ENCODE measurements at regions not wholly inside any gene's neighbourhood (a gene's known extent, or its start where the extent isn't known, plus 50 kb on each side); places are given as distances from the start of the nearest gene placed in this dataset.
"Not testable (repeated sequence)": the region's sequence is repeated elsewhere in the genome, so short reads cannot be mapped to it uniquely, and the experiment has no call there.

GRCh38 chr7:130948822-130949221 lies 214.8 kb upstream of the KLF14 start:
- no peak for DNase-seq (ENCODE audit: low spot score)

- DNase-seq (ENCODE audit: low spot score): no peak
Observed at GRCh38 chr7:130949550-130949949, 215.5 kb upstream of the KLF14 start.

GRCh38 chr7:130950054-130950453 lies 216.0 kb upstream of the KLF14 start:
- no peak for DNase-seq (ENCODE audit: low spot score)

- DNase-seq (ENCODE audit: low spot score): no peak
Observed at GRCh38 chr7:130950741-130951140, 216.7 kb upstream of the KLF14 start.

- no peak for DNase-seq (ENCODE audit: low spot score)
Observed at GRCh38 chr7:130951303-130951975, 217.4 kb upstream of the KLF14 start.

- DNase-seq (ENCODE audit: low spot score): no peak
Observed at GRCh38 chr7:130951976-130952876, 218.2 kb upstream of the KLF14 start.

- DNase-seq (ENCODE audit: low spot score): no peak
Observed at GRCh38 chr7:130953196-130953595, 219.2 kb upstream of the KLF14 start.

- no peak for DNase-seq (ENCODE audit: low spot score)
Observed at GRCh38 chr7:130954918-130955564, 221.0 kb upstream of the KLF14 start.

- no peak for DNase-seq (ENCODE audit: low spot score)
Observed at GRCh38 chr7:130955565-130955919, 221.5 kb upstream of the KLF14 start.

- no peak for DNase-seq (ENCODE audit: low spot score)
Observed at GRCh38 chr7:130956417-130957136, 222.6 kb upstream of the KLF14 start.

GRCh38 chr7:130957137-130957513 lies 223.1 kb upstream of the KLF14 start:
- DNase-seq (ENCODE audit: low spot score): no peak

GRCh38 chr7:130957722-130958435 lies 223.9 kb upstream of the KLF14 start:
- not testable (repeated sequence) for DNase-seq (ENCODE audit: low spot score)

- no peak for DNase-seq (ENCODE audit: low spot score)
Observed at GRCh38 chr7:130958846-130959245, 224.8 kb upstream of the KLF14 start.

GRCh38 chr7:130959743-130960207 lies 225.8 kb upstream of the KLF14 start:
- DNase-seq (ENCODE audit: low spot score): peak; percentile 47

GRCh38 chr7:130960208-130960988 lies 226.4 kb upstream of the KLF14 start:
- peak; percentile 83 for DNase-seq (ENCODE audit: low spot score)

GRCh38 chr7:130961128-130961601 lies 227.2 kb upstream of the KLF14 start:
- DNase-seq (ENCODE audit: low spot score): no peak

GRCh38 chr7:130962109-130962508 lies 228.1 kb upstream of the KLF14 start:
- DNase-seq (ENCODE audit: low spot score): no peak

GRCh38 chr7:130963339-130963738 lies 229.3 kb upstream of the KLF14 start:
- DNase-seq (ENCODE audit: low spot score): no peak

GRCh38 chr7:130965515-130965914 lies 231.5 kb upstream of the KLF14 start:
- DNase-seq (ENCODE audit: low spot score): no peak

GRCh38 chr7:130966246-130967009 lies 232.4 kb upstream of the KLF14 start:
- peak; percentile 47 for DNase-seq (ENCODE audit: low spot score)

All from AG08395 (cell line).